Uterus (tissue), 2 donors: ENCODE measurements at regions not wholly inside any gene's neighbourhood (a gene's known extent, or its start where the extent isn't known, plus 50 kb on each side); places are given as distances from the start of the nearest gene placed in this dataset.

Source experiments
- CTCF ChIP-seq, 4 experiments: fragments of 200-600 bp in 2 of 4; fragments of 450-650 bp in 2 of 4; sonication (generic) in 2 of 4; IDR thresholded peaks; one replicate each; pipeline ENCODE4 v1.5.1; 2016 to 2019; ENCODE audit warnings: antibody characterized with exemption in 4 of 4, mild to moderate bottlenecking in 2 of 4, moderate library complexity in 1 of 4
- POLR2A ChIP-seq, 2 donors: fragments of 450-650 bp; IDR thresholded peaks; one replicate each; pipeline ENCODE4 v1.6.1; 2016; ENCODE audit warnings: antibody characterized with exemption in 2 of 2, mild to moderate bottlenecking in 1 of 2, moderate library complexity in 1 of 2

- TF ChIP-seq POLR2A (IDR thresholded peaks at IDR 0.05) (no peak), CTCF (IDR thresholded peaks at IDR 0.05) (no peak)
Measured at GRCh38 chr3:166788936-166789335, 591.2 kb downstream of the ZBBX start.
